Endothelial cell of umbilical vein (primary cell): ENCODE measurements at regions not wholly inside any gene's neighbourhood (a gene's known extent, or its start where the extent isn't known, plus 50 kb on each side); places are given as distances from the start of the nearest gene placed in this dataset.

Source experiments
- BruUV-seq: library from RNA; stranded (reverse); fragments of 400-500 nt; replicated peaks from 2 replicates; lab custom pipeline; 2021; lab: Mats Ljungman, UMichigan
- CTCF ChIA-PET: fragments of 300-600, 350-600 bp; sonication (Branson Sonifier 250); formaldehyde crosslinking; loops from one replicate; lab custom pipeline; 2021; ENCODE audit warnings: antibody characterized with exemption, inconsistent platforms; lab: Charles Lee
- POLR2A ChIA-PET: fragments of 300-600, 350-600 bp; sonication (Branson Sonifier 250); formaldehyde crosslinking; loops from one replicate; lab custom pipeline; 2021; ENCODE audit warnings: antibody characterized with exemption, inconsistent platforms; lab: Charles Lee
- DNase-seq: peaks from one replicate; pipeline ENCODE4 v3.0.0-alpha.2; 2011; ENCODE audit warnings: low read depth, low spot score
- FAIRE-seq: peaks from 2 replicates; lab custom pipeline; 2011; peaks lifted over from hg19 to GRCh38; lab: Jason Lieb, UNC
- H2AFZ ChIP-seq: 2 replicates; pipeline ENCODE4 v1.6.0; 2012; ENCODE audit warnings: low read depth, low read length, control low read depth, inconsistent platforms
- H3K27ac ChIP-seq: 2 replicates; pipeline ENCODE4 v1.5.1; 2011; ENCODE audit warnings: low read depth, mild to moderate bottlenecking, control low read depth, low read length, moderate library complexity; ENCODE audit not compliant: insufficient read depth
- H3K27me3 ChIP-seq, 2 experiments: 2 replicates each; pipeline versions ENCODE4 v1.6.0 to v1.6.1; 2011; ENCODE audit warnings: low read length in 2 of 2, mixed read lengths in 1 of 2; ENCODE audit not compliant: control insufficient read depth in 2 of 2, insufficient read depth in 2 of 2
- H3K36me3 ChIP-seq, 2 experiments: 2 replicates in 1 of 2; 3 replicates in 1 of 2; pipeline ENCODE4 v1.5.1; 2011; ENCODE audit warnings: low read length in 2 of 2, mild to moderate bottlenecking in 1 of 2, moderate library complexity in 1 of 2; ENCODE audit not compliant: control insufficient read depth in 2 of 2, insufficient read depth in 2 of 2; ENCODE audit errors: extremely low read depth in 1 of 2
- H3K4me1 ChIP-seq: 3 replicates; pipeline ENCODE4 v1.5.1; 2011; ENCODE audit warnings: mild to moderate bottlenecking, low read length; ENCODE audit not compliant: control insufficient read depth, insufficient read depth; ENCODE audit errors: extremely low read depth
- H3K4me2 ChIP-seq: 2 replicates; pipeline ENCODE4 v1.6.1; 2011; ENCODE audit warnings: low read length, control low read depth, mixed read lengths; ENCODE audit not compliant: insufficient read depth
- H3K4me3 ChIP-seq, 3 experiments: fragments of 200-600 bp in 1 of 3; sonication (generic), shearing (Covaris generic) in 1 of 3; replicated peaks in 1 of 3; 2 replicates each; pipeline ENCODE4 v1.5.1; 2011 to 2016; ENCODE audit warnings: control low read depth in 3 of 3, low read length in 3 of 3, mild to moderate bottlenecking in 2 of 3, inconsistent platforms in 1 of 3, low read depth in 1 of 3, moderate library complexity in 1 of 3; ENCODE audit not compliant: insufficient read depth in 1 of 3
- H3K79me2 ChIP-seq: 2 replicates; pipeline ENCODE4 v1.6.0; 2012; ENCODE audit warnings: low read length, inconsistent platforms; ENCODE audit not compliant: control insufficient read depth, insufficient read depth
- H3K9ac ChIP-seq: replicated peaks from 2 replicates; pipeline ENCODE3; 2011; ENCODE audit warnings: low read length, control low read depth; ENCODE audit not compliant: insufficient read depth; ENCODE audit errors: extremely low read depth
- H3K9me1 ChIP-seq: replicated peaks from 3 replicates; pipeline ENCODE4 v1.6.0; 2011; ENCODE audit warnings: mild to moderate bottlenecking, low read length; ENCODE audit not compliant: control insufficient read depth, insufficient read depth; ENCODE audit errors: extremely low read depth
- H3K9me3 ChIP-seq: replicated peaks from 2 replicates; pipeline ENCODE4 v1.5.1; 2012; ENCODE audit warnings: low read length, inconsistent platforms; ENCODE audit not compliant: control insufficient read depth, insufficient read depth
- H4K20me1 ChIP-seq: replicated peaks from 2 replicates; pipeline ENCODE3; 2011; ENCODE audit warnings: mild to moderate bottlenecking, low read length; ENCODE audit not compliant: control insufficient read depth, insufficient read depth; ENCODE audit errors: extremely low read depth
- EZH2 ChIP-seq: IDR thresholded peaks from 2 replicates; pipeline ENCODE4 v1.6.1; 2012; ENCODE audit warnings: borderline replicate concordance, low read depth, mild to moderate bottlenecking, moderate library complexity, low read length, inconsistent platforms; ENCODE audit not compliant: severe bottlenecking
- FOS ChIP-seq: IDR thresholded peaks from 2 replicates; pipeline ENCODE4 v1.6.1; 2011; ENCODE audit warnings: mild to moderate bottlenecking, low read length, moderate library complexity, borderline replicate concordance; ENCODE audit not compliant: insufficient read depth
- POLR2AphosphoS5 ChIP-seq: IDR thresholded peaks from 2 replicates; pipeline ENCODE4 v1.6.1; 2012; ENCODE audit warnings: low read depth, mild to moderate bottlenecking, control low read depth, low read length, moderate library complexity; ENCODE audit not compliant: insufficient read depth
- dilution Hi-C: fragments of 300-500 bp; cut with MboI; formaldehyde crosslinking; loops from one replicate; pipeline ENCODE4 v1.15.0; 2019; ENCODE audit warnings: low sequenced_read_pairs; ENCODE audit not compliant: extremely low pct_ligation_motif_present
- intact Hi-C: fragments of 100-400 bp; cut with micrococcal nuclease; formaldehyde crosslinking; loops from one replicate; pipeline ENCODE4 v1.10.0; 2022

- H3K27me3 ChIP-seq: peaks cover 0 to 5% of the 10 kb centered on the region in 2 experiments
- H3K4me3 ChIP-seq: no peak overlapping the region
- H3K79me2 ChIP-seq: no peaks in the 10 kb centered on the region
- peaks cover 10% of the 10 kb centered on the region for H3K4me1 ChIP-seq
- TF ChIP-seq POLR2AphosphoS5 (no peak), FOS (peak; percentile 11)
- DNase-seq (peak; percentile 51), FAIRE-seq (peak; percentile 63)
- intact Hi-C loops (no loop called here), dilution Hi-C loops (no loop called here)
- H2AFZ ChIP-seq: peak overlapping the region; percentile 71
- H3K27ac ChIP-seq: peak overlapping the region; percentile 28
- CTCF ChIA-PET: interaction anchor here (0.9 to 2.3 kb wide), 2 partner anchors 14 to 30 kb away, joined by 3 to 14 read pairs; no protein-coding TSS in a partner anchor
- BruUV-seq: no TSS peak
- no peaks in the 10 kb centered on the region for H3K9me1 ChIP-seq
- H3K9ac ChIP-seq: no peak overlapping the region
- POLR2A ChIA-PET: no interaction called here
- peak overlapping the region; percentile 52 for H3K4me2 ChIP-seq
- H4K20me1 ChIP-seq: no peaks in the 10 kb centered on the region
- no peaks in the 10 kb centered on the region for H3K36me3 ChIP-seq
- no peaks in the 10 kb centered on the region for H3K9me3 ChIP-seq
These were observed 334.9 kb downstream of the SNAPC1 start for GRCh38 chr14:62097072-62097471.

GRCh38 chr14:62097824-62098223 is 335.6 kb downstream of the SNAPC1 start:
- CTCF ChIA-PET: interaction anchor here (0.8 to 2.3 kb wide), 3 partner anchors 15 to 66 kb away, joined by 3 to 14 read pairs (median 3); no protein-coding TSS in a partner anchor
- dilution Hi-C loops: no loop called here
- FAIRE-seq: no peak

More at GRCh38 chr14:62097824-62098223, 335.6 kb downstream of the SNAPC1 start:
- no TSS peak for BruUV-seq
- DNase-seq: no peak
- Histone ChIP-seq H3K36me3 (no peaks in the 10 kb centered on the region), H3K79me2 (no peaks in the 10 kb centered on the region), H3K4me1 (peaks cover 10% of the 10 kb centered on the region), H3K9ac (no peak overlapping the region), H4K20me1 (no peaks in the 10 kb centered on the region), H3K4me2 (peak overlapping the region; percentile 52), H3K27ac (no peak overlapping the region), H3K4me3 (no peak overlapping the region), H3K27me3 (peaks cover 0 to 5% of the 10 kb centered on the region in 2 experiments), H3K9me3 (no peaks in the 10 kb centered on the region), H2AFZ (no peak overlapping the region), H3K9me1 (no peaks in the 10 kb centered on the region)
- intact Hi-C loops: no loop called here
- POLR2A ChIA-PET: no interaction called here
- no peak for TF ChIP-seq EZH2
